ENCODE measurements at regions not wholly inside any gene's neighbourhood (a gene's known extent, or its start where the extent isn't known, plus 50 kb on each side); places are given as distances from the start of the nearest gene placed in this dataset.

- Histone ChIP-seq H3K4me3 (ENCODE audit: low read length) (no peak overlapping the region), H2AFZ (ENCODE audit: low read depth, low read length) (no peak overlapping the region), H3K4me1 (ENCODE audit: insufficient read depth, low read length) (no peaks in the 10 kb centered on the region), H3K9me3 (ENCODE audit: low read length) (no peaks in the 10 kb centered on the region), H3K36me3 (ENCODE audit: insufficient read depth, low read length) (no peaks in the 10 kb centered on the region), H3K27me3 (ENCODE audit: insufficient read depth, low read length) (peaks cover 5% of the 10 kb centered on the region)
Observed at GRCh38 chr5:138661291-138661960, 86.2 kb upstream of the HSPA9 start.

DNA sequence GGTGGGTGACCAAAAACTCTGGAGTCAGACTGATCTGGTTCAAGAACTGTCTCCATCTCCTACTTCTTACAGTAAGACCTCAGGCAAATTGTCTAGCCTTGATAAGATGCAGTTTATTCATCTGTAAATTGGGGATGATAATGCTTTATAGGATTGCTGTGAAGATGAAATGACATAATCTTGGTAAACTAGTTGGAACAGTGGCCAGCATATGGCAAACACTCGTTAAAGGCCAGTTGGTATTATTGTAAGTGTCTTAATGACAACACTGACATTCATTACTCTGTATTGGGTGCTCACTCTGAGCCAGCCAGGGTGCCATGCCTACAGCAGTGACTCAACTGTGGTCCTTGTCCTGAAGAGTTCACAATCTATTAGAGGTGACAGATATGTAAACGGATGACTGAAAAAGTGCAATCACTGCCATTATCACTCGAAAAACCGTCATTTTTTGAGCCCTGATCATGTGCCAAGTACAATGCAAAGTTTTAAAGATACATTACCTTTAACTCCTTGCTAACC is 84.9 kb upstream of the HSPA9 start:
- Histone ChIP-seq H3K4me3 (ENCODE audit: low read length) (no peak overlapping the region), H3K27me3 (ENCODE audit: insufficient read depth, low read length) (peaks cover 5% of the 10 kb centered on the region), H3K36me3 (ENCODE audit: insufficient read depth, low read length) (no peaks in the 10 kb centered on the region), H3K9me3 (ENCODE audit: low read length) (no peaks in the 10 kb centered on the region), H2AFZ (ENCODE audit: low read depth, low read length) (no peak overlapping the region), H3K4me1 (ENCODE audit: insufficient read depth, low read length) (no peaks in the 10 kb centered on the region)

DNA sequence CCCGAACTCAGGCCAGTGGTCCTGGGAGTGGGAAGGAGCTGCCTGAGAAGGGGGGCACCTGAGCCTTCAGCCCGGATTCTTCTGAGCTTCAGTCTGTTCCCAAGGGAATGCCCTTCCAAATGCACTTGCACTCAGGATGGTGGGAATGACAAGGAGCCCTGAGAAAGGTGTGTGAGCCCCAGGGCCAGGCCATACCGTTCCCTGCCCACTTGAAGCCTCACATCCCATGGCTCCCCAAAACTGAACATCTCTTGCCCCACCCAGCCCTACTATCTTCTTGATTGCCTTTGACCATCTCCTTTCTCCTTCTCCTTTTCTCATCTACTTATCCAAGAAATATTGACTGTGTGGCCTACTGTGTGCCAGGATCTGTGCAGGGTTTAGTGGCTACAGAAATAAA is 84.4 kb upstream of the HSPA9 start:
- Histone ChIP-seq H3K4me1 (ENCODE audit: insufficient read depth, low read length) (peaks cover 2% of the 10 kb centered on the region), H2AFZ (ENCODE audit: low read depth, low read length) (no peak overlapping the region), H3K4me3 (ENCODE audit: low read length) (no peak overlapping the region), H3K27me3 (ENCODE audit: insufficient read depth, low read length) (peaks cover 5% of the 10 kb centered on the region), H3K9me3 (ENCODE audit: low read length) (no peaks in the 10 kb centered on the region), H3K36me3 (ENCODE audit: insufficient read depth, low read length) (no peaks in the 10 kb centered on the region)

- Histone ChIP-seq H3K4me1 (ENCODE audit: insufficient read depth, low read length) (peaks cover 7% of the 10 kb centered on the region), H3K36me3 (ENCODE audit: insufficient read depth, low read length) (no peaks in the 10 kb centered on the region), H3K27me3 (ENCODE audit: insufficient read depth, low read length) (peaks cover 5% of the 10 kb centered on the region), H3K9me3 (ENCODE audit: low read length) (no peaks in the 10 kb centered on the region), H2AFZ (ENCODE audit: low read depth, low read length) (no peak overlapping the region), H3K4me3 (ENCODE audit: low read length) (no peak overlapping the region)
Observed at GRCh38 chr5:138659121-138659520, 83.9 kb upstream of the HSPA9 start.

GRCh38 chr5:138658676-138659075 is 83.5 kb upstream of the HSPA9 start:
- no peak overlapping the region for H2AFZ ChIP-seq (ENCODE audit: low read depth, low read length)
- no peak overlapping the region for H3K4me3 ChIP-seq (ENCODE audit: low read length)
- H3K9me3 ChIP-seq (ENCODE audit: low read length): no peaks in the 10 kb centered on the region
- H3K27me3 ChIP-seq (ENCODE audit: insufficient read depth, low read length): peaks cover 5% of the 10 kb centered on the region
- peaks cover 11% of the 10 kb centered on the region for H3K4me1 ChIP-seq (ENCODE audit: insufficient read depth, low read length)
- no peaks in the 10 kb centered on the region for H3K36me3 ChIP-seq (ENCODE audit: insufficient read depth, low read length)

DNA sequence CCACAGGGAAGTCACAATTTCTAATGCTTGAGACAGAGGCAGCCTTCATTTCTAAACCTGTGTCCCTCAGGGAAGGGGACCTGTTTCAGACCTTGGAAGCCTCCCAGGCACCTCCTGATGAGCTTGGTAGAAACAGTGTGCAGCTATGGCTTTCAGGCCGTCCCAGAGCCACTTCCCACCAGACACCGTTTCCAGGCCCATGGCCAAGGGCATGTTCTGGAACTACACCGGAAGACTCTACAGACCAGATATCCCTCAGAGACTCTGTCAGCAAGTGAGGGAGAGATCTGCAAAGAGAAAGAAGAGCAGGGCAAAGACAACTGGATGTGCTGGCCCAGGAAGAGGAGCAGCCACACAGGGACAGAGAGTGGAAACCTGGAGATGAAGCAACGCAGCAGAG is 82.2 kb upstream of the HSPA9 start:
- H3K36me3 ChIP-seq (ENCODE audit: insufficient read depth, low read length): no peaks in the 10 kb centered on the region
- H2AFZ ChIP-seq (ENCODE audit: low read depth, low read length): no peak overlapping the region
- peaks cover 5% of the 10 kb centered on the region for H3K27me3 ChIP-seq (ENCODE audit: insufficient read depth, low read length)
- no peaks in the 10 kb centered on the region for H3K9me3 ChIP-seq (ENCODE audit: low read length)
- H3K4me3 ChIP-seq (ENCODE audit: low read length): no peak overlapping the region
- peaks cover 12% of the 10 kb centered on the region for H3K4me1 ChIP-seq (ENCODE audit: insufficient read depth, low read length)

DNA sequence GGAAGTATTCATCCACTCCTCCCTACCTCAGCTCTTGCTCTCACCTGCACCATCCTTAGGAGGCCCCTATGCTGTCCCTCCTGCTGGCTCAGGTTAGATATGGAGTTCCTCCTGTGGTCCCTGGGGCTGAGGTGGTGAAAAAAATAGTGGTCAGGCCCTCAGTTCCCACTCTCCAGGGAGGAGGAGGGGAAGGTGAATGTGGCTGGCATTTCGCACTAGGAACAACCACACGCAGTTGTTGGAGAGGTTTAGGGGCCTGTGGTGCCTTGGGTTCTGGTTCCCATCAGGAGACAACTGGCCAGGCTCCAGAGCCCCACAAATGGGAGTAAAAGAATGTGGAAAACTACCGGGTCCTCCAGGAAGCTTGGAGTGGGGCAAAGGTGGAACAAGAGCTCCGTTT is 81.7 kb upstream of the HSPA9 start:
- H3K27me3 ChIP-seq (ENCODE audit: insufficient read depth, low read length): peaks cover 5% of the 10 kb centered on the region
- H3K4me1 ChIP-seq (ENCODE audit: insufficient read depth, low read length): peaks cover 12% of the 10 kb centered on the region
- no peak overlapping the region for H3K4me3 ChIP-seq (ENCODE audit: low read length)
- no peaks in the 10 kb centered on the region for H3K9me3 ChIP-seq (ENCODE audit: low read length)
- H3K36me3 ChIP-seq (ENCODE audit: insufficient read depth, low read length): no peaks in the 10 kb centered on the region
- no peak overlapping the region for H2AFZ ChIP-seq (ENCODE audit: low read depth, low read length)

GRCh38 chr5:138655530-138656190 is 80.5 kb upstream of the HSPA9 start:
- no peak overlapping the region for H2AFZ ChIP-seq (ENCODE audit: low read depth, low read length)
- peaks cover 12% of the 10 kb centered on the region for H3K4me1 ChIP-seq (ENCODE audit: insufficient read depth, low read length)
- H3K36me3 ChIP-seq (ENCODE audit: insufficient read depth, low read length): no peaks in the 10 kb centered on the region
- H3K4me3 ChIP-seq (ENCODE audit: low read length): no peak overlapping the region
- no peaks in the 10 kb centered on the region for H3K9me3 ChIP-seq (ENCODE audit: low read length)
- peaks cover 5% of the 10 kb centered on the region for H3K27me3 ChIP-seq (ENCODE audit: insufficient read depth, low read length)

DNA sequence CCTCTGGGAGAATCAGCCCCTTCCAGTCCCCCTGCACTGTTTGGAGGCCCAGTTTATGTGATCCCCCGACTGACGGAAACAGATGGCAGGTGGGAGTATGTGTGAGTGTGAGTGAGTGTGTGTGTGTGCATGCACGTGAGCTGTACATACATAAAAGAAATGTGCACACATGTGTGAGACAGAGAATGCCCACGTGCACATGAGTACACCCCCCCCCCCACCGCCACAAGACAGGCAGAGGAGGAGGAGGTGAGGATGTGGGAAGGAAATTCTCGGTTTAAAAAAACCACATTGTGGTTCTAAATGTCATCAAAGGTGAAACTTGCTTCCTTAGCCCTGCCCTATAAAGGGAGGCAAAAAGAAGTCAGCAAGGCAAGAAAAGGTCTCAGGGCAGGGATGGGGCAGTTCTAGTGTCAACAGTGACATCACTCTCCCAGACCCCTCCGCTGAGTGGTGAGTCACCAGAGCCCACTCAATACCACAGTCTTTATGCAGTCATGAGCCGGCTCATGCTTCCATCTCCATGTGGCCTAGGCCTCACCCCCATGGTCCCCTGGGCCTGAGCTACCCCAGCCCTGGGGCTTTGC is 79.2 kb upstream of the HSPA9 start:
- H3K9me3 ChIP-seq (ENCODE audit: low read length): no peaks in the 10 kb centered on the region
- H3K27me3 ChIP-seq (ENCODE audit: insufficient read depth, low read length): peaks cover under 1% of the 10 kb centered on the region
- H3K4me3 ChIP-seq (ENCODE audit: low read length): no peak overlapping the region
- H3K4me1 ChIP-seq (ENCODE audit: insufficient read depth, low read length): peaks cover 19% of the 10 kb centered on the region
- no peaks in the 10 kb centered on the region for H3K36me3 ChIP-seq (ENCODE audit: insufficient read depth, low read length)
- no peak overlapping the region for H2AFZ ChIP-seq (ENCODE audit: low read depth, low read length)

- Histone ChIP-seq H2AFZ (ENCODE audit: low read depth, low read length) (no peak overlapping the region), H3K4me3 (ENCODE audit: low read length) (no peak overlapping the region), H3K4me1 (ENCODE audit: insufficient read depth, low read length) (peaks cover 27% of the 10 kb centered on the region), H3K27me3 (ENCODE audit: insufficient read depth, low read length) (no peaks in the 10 kb centered on the region), H3K36me3 (ENCODE audit: insufficient read depth, low read length) (no peaks in the 10 kb centered on the region), H3K9me3 (ENCODE audit: low read length) (no peaks in the 10 kb centered on the region)
Observed at GRCh38 chr5:138653502-138653901, 78.3 kb upstream of the HSPA9 start.

GRCh38 chr5:138651767-138652117 is 76.5 kb upstream of the HSPA9 start:
- no peak overlapping the region for H2AFZ ChIP-seq (ENCODE audit: low read depth, low read length)
- peaks cover 43% of the 10 kb centered on the region for H3K4me1 ChIP-seq (ENCODE audit: insufficient read depth, low read length)
- no peak overlapping the region for H3K4me3 ChIP-seq (ENCODE audit: low read length)
- H3K9me3 ChIP-seq (ENCODE audit: low read length): no peaks in the 10 kb centered on the region
- H3K36me3 ChIP-seq (ENCODE audit: insufficient read depth, low read length): no peaks in the 10 kb centered on the region
- H3K27me3 ChIP-seq (ENCODE audit: insufficient read depth, low read length): no peaks in the 10 kb centered on the region

DNA sequence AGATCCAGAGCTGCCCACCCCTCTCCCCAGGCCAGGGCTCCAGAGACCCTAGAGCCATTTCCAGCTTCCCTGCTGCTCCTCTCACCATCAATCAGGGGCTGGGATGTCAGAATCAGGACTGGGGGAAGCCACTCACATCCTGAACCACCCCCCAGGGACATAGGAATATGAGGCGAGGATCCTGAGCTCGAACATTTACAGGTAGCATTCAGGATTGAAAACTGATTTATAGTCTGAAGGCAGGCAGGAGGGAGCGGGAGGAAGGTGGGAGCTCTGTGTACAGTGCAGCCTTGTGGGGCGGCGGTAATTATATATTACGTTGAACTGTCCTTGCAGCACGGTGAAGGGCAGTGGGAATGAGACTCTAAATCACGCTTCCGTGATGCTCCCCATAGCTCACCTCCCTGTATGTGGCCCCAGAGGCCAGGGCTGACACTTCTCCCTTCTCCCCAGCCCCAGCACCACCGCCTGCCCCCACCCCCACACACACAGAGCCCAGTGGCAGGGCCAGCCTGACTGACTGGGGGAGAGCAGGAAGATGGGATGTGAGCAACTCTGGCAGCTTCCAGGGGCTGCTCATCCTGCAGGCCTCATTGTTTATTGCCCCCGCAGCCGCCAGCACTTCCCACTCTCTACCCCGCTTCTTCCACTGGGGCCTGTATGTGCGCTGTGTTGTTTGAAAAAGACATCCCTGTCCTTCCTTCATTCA is 76.0 kb upstream of the HSPA9 start:
- Histone ChIP-seq H2AFZ (ENCODE audit: low read depth, low read length) (no peak overlapping the region), H3K27me3 (ENCODE audit: insufficient read depth, low read length) (no peaks in the 10 kb centered on the region), H3K9me3 (ENCODE audit: low read length) (no peaks in the 10 kb centered on the region), H3K4me3 (ENCODE audit: low read length) (no peak overlapping the region), H3K36me3 (ENCODE audit: insufficient read depth, low read length) (no peaks in the 10 kb centered on the region), H3K4me1 (ENCODE audit: insufficient read depth, low read length) (peaks cover 49% of the 10 kb centered on the region)

DNA sequence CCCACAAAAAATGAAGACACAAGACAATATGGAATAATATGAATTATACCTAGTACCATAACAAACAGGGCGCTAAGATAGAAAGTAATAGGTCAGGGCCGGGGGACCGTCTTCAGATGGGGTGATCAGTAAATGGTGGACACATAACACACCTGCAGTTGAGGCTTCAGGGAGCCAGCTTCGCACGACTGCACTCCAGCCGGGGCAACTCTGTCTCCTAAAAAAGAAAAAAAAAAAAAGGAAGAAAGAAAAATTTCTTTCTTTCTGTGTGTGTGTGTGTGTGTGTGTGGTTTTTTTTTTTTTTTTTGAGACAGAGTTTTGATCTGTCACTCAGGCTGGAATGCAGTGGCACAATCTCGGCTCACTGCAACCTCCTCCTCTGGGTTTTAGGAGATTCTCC is 75.0 kb upstream of the HSPA9 start:
- no peaks in the 10 kb centered on the region for H3K36me3 ChIP-seq (ENCODE audit: insufficient read depth, low read length)
- H2AFZ ChIP-seq (ENCODE audit: low read depth, low read length): no peak overlapping the region
- no peaks in the 10 kb centered on the region for H3K9me3 ChIP-seq (ENCODE audit: low read length)
- H3K4me3 ChIP-seq (ENCODE audit: low read length): no peak overlapping the region
- peaks cover 54% of the 10 kb centered on the region for H3K4me1 ChIP-seq (ENCODE audit: insufficient read depth, low read length)
- no peaks in the 10 kb centered on the region for H3K27me3 ChIP-seq (ENCODE audit: insufficient read depth, low read length)

All from neuron (in vitro differentiated cells).